ENCODE measurements at regions not wholly inside any gene's neighbourhood (a gene's known extent, or its start where the extent isn't known, plus 50 kb on each side); places are given as distances from the start of the nearest gene placed in this dataset.

- no peak for DNase-seq (ENCODE audit: low spot score)
These were observed 54.6 kb upstream of the PRDX6 start for GRCh38 chr1:173422456-173422976.

GRCh38 chr1:173423291-173423690 is 53.8 kb upstream of the PRDX6 start:
- no peak for DNase-seq (ENCODE audit: low spot score)

- no peak for DNase-seq (ENCODE audit: low spot score)
These were observed 53.0 kb upstream of the PRDX6 start for GRCh38 chr1:173424143-173424542.

- peak; percentile 34 for DNase-seq (ENCODE audit: low spot score)
These were observed 52.2 kb upstream of the PRDX6 start for GRCh38 chr1:173424782-173425407.

GRCh38 chr1:173426057-173426456 is 51.1 kb upstream of the PRDX6 start:
- no peak for DNase-seq (ENCODE audit: low spot score)

GRCh38 chr1:173427146-173428054 is 49.7 kb upstream of the PRDX6 start:
- DNase-seq (ENCODE audit: low spot score) = no peak
